ENCODE measurements at regions not wholly inside any gene's neighbourhood (a gene's known extent, or its start where the extent isn't known, plus 50 kb on each side); places are given as distances from the start of the nearest gene placed in this dataset.

- TF ChIP-seq RAD21 (IDR thresholded peaks at IDR 0.05; ENCODE audit: low read depth) (peak; percentile 5; the same call in 1 of the 2 replicates), MAX (IDR thresholded peaks at IDR 0.05) (no peak), NFIC (IDR thresholded peaks at IDR 0.05) (no peak), USF1 (IDR thresholded peaks at IDR 0.05) (no peak)
These were observed 178.3 kb upstream of the ZMIZ1 start for GRCh38 chr10:78890506-78890905.

GRCh38 chr10:78891741-78892140 lies 177.0 kb upstream of the ZMIZ1 start:
- no peak for TF ChIP-seq TEAD4 (IDR thresholded peaks at IDR 0.05)

- TF ChIP-seq TCF12 (IDR thresholded peaks at IDR 0.05; ENCODE audit: low read depth) (no peak), YY1 (IDR thresholded peaks at IDR 0.05; ENCODE audit: low read depth) (no peak), NFIC (IDR thresholded peaks at IDR 0.05) (no peak), EP300 (IDR thresholded peaks at IDR 0.05; ENCODE audit: borderline replicate concordance) (no peak)
These were observed 176.2 kb upstream of the ZMIZ1 start for GRCh38 chr10:78892338-78893176.

GRCh38 chr10:78893217-78893616 lies 175.5 kb upstream of the ZMIZ1 start:
- TF ChIP-seq EP300 (IDR thresholded peaks at IDR 0.05; ENCODE audit: borderline replicate concordance) (no peak), ZBTB7A (IDR thresholded peaks at IDR 0.05; ENCODE audit: low read depth) (no peak), MAX (IDR thresholded peaks at IDR 0.05) (no peak), TAF1 (IDR thresholded peaks at IDR 0.05; ENCODE audit: low read depth) (no peak), TCF12 (IDR thresholded peaks at IDR 0.05; ENCODE audit: low read depth) (no peak), EGR1 (IDR thresholded peaks at IDR 0.05) (no peak), RAD21 (IDR thresholded peaks at IDR 0.05; ENCODE audit: low read depth) (no peak), FOXM1 (IDR thresholded peaks at IDR 0.05; ENCODE audit: borderline replicate concordance, low read depth) (no peak), REST (IDR thresholded peaks at IDR 0.05; ENCODE audit: low read depth) (no peak), YY1 (IDR thresholded peaks at IDR 0.05; ENCODE audit: low read depth) (no peak), NFIC (IDR thresholded peaks at IDR 0.05) (no peak), CEBPB (IDR thresholded peaks at IDR 0.05) (no peak), USF1 (IDR thresholded peaks at IDR 0.05) (no peak), CREB1 (IDR thresholded peaks at IDR 0.05; ENCODE audit: low read depth) (no peak), TEAD4 (IDR thresholded peaks at IDR 0.05) (no peak)

GRCh38 chr10:78894089-78894840 lies 174.5 kb upstream of the ZMIZ1 start:
- TF ChIP-seq FOXM1 (IDR thresholded peaks at IDR 0.05; ENCODE audit: borderline replicate concordance, low read depth): no peak

GRCh38 chr10:78894841-78895195 lies 173.9 kb upstream of the ZMIZ1 start:
- TF ChIP-seq TEAD4 (IDR thresholded peaks at IDR 0.05) (no peak), EP300 (IDR thresholded peaks at IDR 0.05; ENCODE audit: borderline replicate concordance) (no peak), EGR1 (IDR thresholded peaks at IDR 0.05) (no peak), YY1 (IDR thresholded peaks at IDR 0.05; ENCODE audit: low read depth) (no peak), TCF12 (IDR thresholded peaks at IDR 0.05; ENCODE audit: low read depth) (0 out of 2 replicates have a peak, but pooled peaks have one; percentile 18), USF1 (IDR thresholded peaks at IDR 0.05) (no peak)

- no peak for TF ChIP-seq CEBPB (IDR thresholded peaks at IDR 0.05)
- TF ChIP-seq NFIC (IDR thresholded peaks at IDR 0.05): no peak
- TF ChIP-seq FOXM1 (IDR thresholded peaks at IDR 0.05; ENCODE audit: borderline replicate concordance, low read depth): no peak
- TF ChIP-seq EP300 (IDR thresholded peaks at IDR 0.05; ENCODE audit: borderline replicate concordance): no peak
- no peak for TF ChIP-seq RAD21 (IDR thresholded peaks at IDR 0.05; ENCODE audit: low read depth)
- TF ChIP-seq TCF12 (IDR thresholded peaks at IDR 0.05; ENCODE audit: low read depth): no peak
- TF ChIP-seq ZBTB7A (IDR thresholded peaks at IDR 0.05; ENCODE audit: low read depth): no peak
- TF ChIP-seq REST (IDR thresholded peaks at IDR 0.05; ENCODE audit: low read depth): no peak
- no peak for TF ChIP-seq USF1 (IDR thresholded peaks at IDR 0.05)
These were observed 173.3 kb upstream of the ZMIZ1 start for GRCh38 chr10:78895469-78895868.

Data from Ishikawa (cell line).